ENCODE measurements at regions not wholly inside any gene's neighbourhood (a gene's known extent, or its start where the extent isn't known, plus 50 kb on each side); places are given as distances from the start of the nearest gene placed in this dataset.
A peak's percentile ranks its signal among the peaks of the same experiment; 100 is the strongest.
"Not testable (repeated sequence)": the region's sequence is repeated elsewhere in the genome, so short reads cannot be mapped to it uniquely, and the experiment has no call there.

GRCh38 chr3:107193116-107193515, 184.1 kb upstream of the CCDC54 start:
- no peak overlapping the region for H3K4me3 ChIP-seq (ENCODE audit: low read depth, low read length)
- no peak for TF ChIP-seq CTCF (IDR thresholded peaks at IDR 0.05; ENCODE audit: low read depth, low read length)

- no peak for TF ChIP-seq CTCF (IDR thresholded peaks at IDR 0.05; ENCODE audit: low read depth, low read length)
These were observed 178.6 kb upstream of the CCDC54 start for GRCh38 chr3:107198581-107199181.

GRCh38 chr3:107201146-107201545, 176.1 kb upstream of the CCDC54 start:
- no peak for TF ChIP-seq CTCF (IDR thresholded peaks at IDR 0.05; ENCODE audit: low read depth, low read length)

More at GRCh38 chr3:107198581-107199181, 178.6 kb upstream of the CCDC54 start:
- H3K4me3 ChIP-seq (ENCODE audit: low read depth, low read length): no peak overlapping the region

GRCh38 chr3:107202885-107203284, 174.4 kb upstream of the CCDC54 start:
- H3K4me3 ChIP-seq (ENCODE audit: low read depth, low read length): not testable (repeated sequence)

More at GRCh38 chr3:107201146-107201545, 176.1 kb upstream of the CCDC54 start:
- no peak overlapping the region for H3K4me3 ChIP-seq (ENCODE audit: low read depth, low read length)

GRCh38 chr3:107204121-107204520, 173.1 kb upstream of the CCDC54 start:
- TF ChIP-seq CTCF (IDR thresholded peaks at IDR 0.05; ENCODE audit: low read depth, low read length): no peak
- no peak overlapping the region for H3K4me3 ChIP-seq (ENCODE audit: low read depth, low read length)

- H3K4me3 ChIP-seq (ENCODE audit: low read depth, low read length): no peak overlapping the region
- no peak for TF ChIP-seq CTCF (IDR thresholded peaks at IDR 0.05; ENCODE audit: low read depth, low read length)
These were observed 171.9 kb upstream of the CCDC54 start for GRCh38 chr3:107205358-107205757.

- H3K4me3 ChIP-seq (ENCODE audit: low read depth, low read length): no peak overlapping the region
- peak; percentile 57; the same call in 1 of the 2 replicates for TF ChIP-seq CTCF (IDR thresholded peaks at IDR 0.05; ENCODE audit: low read depth, low read length)
These were observed 171.1 kb upstream of the CCDC54 start for GRCh38 chr3:107206141-107206540.

- no peak overlapping the region for H3K4me3 ChIP-seq (ENCODE audit: low read depth, low read length)
- no peak for TF ChIP-seq CTCF (IDR thresholded peaks at IDR 0.05; ENCODE audit: low read depth, low read length)
These were observed 170.3 kb upstream of the CCDC54 start for GRCh38 chr3:107206945-107207344.

Data from WI38 (cell line).